ENCODE measurements at regions not wholly inside any gene's neighbourhood (a gene's known extent, or its start where the extent isn't known, plus 50 kb on each side); places are given as distances from the start of the nearest gene placed in this dataset.

DNA sequence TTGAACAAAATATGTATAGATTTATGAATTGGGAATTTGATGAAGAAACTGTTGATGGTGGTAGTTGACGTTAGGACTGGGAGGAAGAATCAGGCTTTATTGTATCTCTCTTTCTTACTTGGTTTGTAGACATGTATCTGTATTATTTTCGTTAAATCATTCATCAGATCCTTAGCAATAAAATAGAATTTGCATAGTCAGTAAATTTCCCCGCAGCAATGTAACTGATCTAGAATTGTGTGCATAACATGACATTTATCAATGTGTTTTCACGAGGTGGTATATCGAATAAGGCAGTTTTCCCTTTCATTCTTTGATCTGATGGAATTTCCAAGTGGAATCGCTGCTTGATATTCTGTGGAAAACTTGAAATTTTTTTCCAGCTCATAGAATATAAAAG, 308.8 kb downstream of the SPRY1 start:
- Histone ChIP-seq H3F3A (ENCODE audit: control insufficient read depth, insufficient read depth) (no peaks in the 10 kb centered on the region), H3K27ac (ENCODE audit: low read depth, low read length) (no peak overlapping the region), H3K9me3 (ENCODE audit: control insufficient read depth, insufficient read depth, low read length) (no peaks in the 10 kb centered on the region), H3K9me2 (replicated peaks; ENCODE audit: control insufficient read depth, low read length) (no peaks in the 10 kb centered on the region), H3K79me2 (ENCODE audit: control insufficient read depth, low read length) (no peaks in the 10 kb centered on the region), H4K20me1 (ENCODE audit: control insufficient read depth, insufficient read depth, low read depth, low read length) (no peaks in the 10 kb centered on the region), H3K4me3 (ENCODE audit: low read length) (no peak overlapping the region), H3K4me1 (ENCODE audit: control insufficient read depth, low read length) (no peaks in the 10 kb centered on the region), H3K36me3 (ENCODE audit: control insufficient read depth, low read length) (no peaks in the 10 kb centered on the region), H3K27me3 (ENCODE audit: control insufficient read depth, low read length) (no peaks in the 10 kb centered on the region), H3K4me2 (ENCODE audit: low read length) (no peak overlapping the region)
- no peak for TF ChIP-seq EZH2phosphoT487 (IDR thresholded peaks at IDR 0.05; ENCODE audit: borderline replicate concordance, low read length)
- TF ChIP-seq, protein P1, sequence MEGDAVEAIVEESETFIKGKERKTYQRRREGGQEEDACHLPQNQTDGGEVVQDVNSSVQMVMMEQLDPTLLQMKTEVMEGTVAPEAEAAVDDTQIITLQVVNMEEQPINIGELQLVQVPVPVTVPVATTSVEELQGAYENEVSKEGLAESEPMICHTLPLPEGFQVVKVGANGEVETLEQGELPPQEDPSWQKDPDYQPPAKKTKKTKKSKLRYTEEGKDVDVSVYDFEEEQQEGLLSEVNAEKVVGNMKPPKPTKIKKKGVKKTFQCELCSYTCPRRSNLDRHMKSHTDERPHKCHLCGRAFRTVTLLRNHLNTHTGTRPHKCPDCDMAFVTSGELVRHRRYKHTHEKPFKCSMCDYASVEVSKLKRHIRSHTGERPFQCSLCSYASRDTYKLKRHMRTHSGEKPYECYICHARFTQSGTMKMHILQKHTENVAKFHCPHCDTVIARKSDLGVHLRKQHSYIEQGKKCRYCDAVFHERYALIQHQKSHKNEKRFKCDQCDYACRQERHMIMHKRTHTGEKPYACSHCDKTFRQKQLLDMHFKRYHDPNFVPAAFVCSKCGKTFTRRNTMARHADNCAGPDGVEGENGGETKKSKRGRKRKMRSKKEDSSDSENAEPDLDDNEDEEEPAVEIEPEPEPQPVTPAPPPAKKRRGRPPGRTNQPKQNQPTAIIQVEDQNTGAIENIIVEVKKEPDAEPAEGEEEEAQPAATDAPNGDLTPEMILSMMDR (IDR thresholded peaks at IDR 0.05; ENCODE audit: low read depth, low read length, poor library complexity, severe bottlenecking), result no peak

DNA sequence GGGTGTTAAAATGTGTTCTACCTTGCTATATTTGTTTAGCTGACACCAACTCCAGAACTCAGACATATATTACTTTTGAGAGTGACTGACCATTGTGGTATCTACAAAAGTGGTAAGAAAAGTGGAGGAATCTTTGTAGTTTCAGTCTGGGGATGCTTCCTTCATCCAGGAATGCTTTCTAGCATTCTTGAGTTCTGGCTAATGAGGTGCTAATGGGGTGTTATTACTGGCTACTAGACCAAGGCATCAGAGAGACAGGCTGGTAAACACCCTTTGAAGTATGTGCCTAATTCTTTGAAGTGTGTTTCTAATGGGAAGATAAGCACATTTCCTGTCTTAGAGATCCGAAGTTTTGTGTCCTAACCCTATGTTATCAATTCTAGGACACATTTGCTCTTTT, 310.4 kb downstream of the SPRY1 start:
- no peak for TF ChIP-seq EZH2phosphoT487 (IDR thresholded peaks at IDR 0.05; ENCODE audit: borderline replicate concordance, low read length)
- TF ChIP-seq, protein P1 (IDR thresholded peaks at IDR 0.05; ENCODE audit: low read depth, low read length, poor library complexity, severe bottlenecking), result no peak
- H3K79me2 ChIP-seq (ENCODE audit: control insufficient read depth, low read length), result no peaks in the 10 kb centered on the region
- H4K20me1 ChIP-seq (ENCODE audit: control insufficient read depth, insufficient read depth, low read depth, low read length), result no peaks in the 10 kb centered on the region
- H3K4me3 ChIP-seq (ENCODE audit: low read length), result no peak overlapping the region
- no peaks in the 10 kb centered on the region for H3K9me3 ChIP-seq (ENCODE audit: control insufficient read depth, insufficient read depth, low read length)
- no peaks in the 10 kb centered on the region for H3K4me1 ChIP-seq (ENCODE audit: control insufficient read depth, low read length)
- no peaks in the 10 kb centered on the region for H3F3A ChIP-seq (ENCODE audit: control insufficient read depth, insufficient read depth)
- H3K9me2 ChIP-seq (replicated peaks; ENCODE audit: control insufficient read depth, low read length), result no peaks in the 10 kb centered on the region
- H3K36me3 ChIP-seq (ENCODE audit: control insufficient read depth, low read length), result no peaks in the 10 kb centered on the region
- no peak overlapping the region for H3K4me2 ChIP-seq (ENCODE audit: low read length)
- no peaks in the 10 kb centered on the region for H3K27me3 ChIP-seq (ENCODE audit: control insufficient read depth, low read length)
- no peak overlapping the region for H3K27ac ChIP-seq (ENCODE audit: low read depth, low read length)

DNA sequence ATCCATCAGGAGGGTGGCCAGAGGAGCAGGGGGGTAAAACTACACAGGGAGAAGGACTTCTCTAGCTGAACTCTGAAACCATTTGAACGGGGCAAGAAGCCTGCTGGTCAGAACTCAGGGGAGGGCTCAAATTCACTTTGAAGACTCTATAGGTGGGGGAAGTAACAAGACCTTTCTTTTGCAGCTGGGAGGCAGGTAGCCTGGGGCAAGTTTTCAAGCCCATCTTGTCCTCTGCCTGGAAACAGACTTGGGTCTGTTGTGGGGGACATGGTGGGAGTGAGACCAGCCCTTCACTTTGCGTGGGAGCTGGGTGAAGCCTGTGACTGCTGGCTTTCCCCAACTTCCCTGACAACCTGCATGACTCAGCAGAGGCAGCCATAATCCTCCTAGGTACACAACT, 312.3 kb downstream of the SPRY1 start:
- no peaks in the 10 kb centered on the region for H3K9me3 ChIP-seq (ENCODE audit: control insufficient read depth, insufficient read depth, low read length)
- H3K4me1 ChIP-seq (ENCODE audit: control insufficient read depth, low read length), result no peaks in the 10 kb centered on the region
- H3K79me2 ChIP-seq (ENCODE audit: control insufficient read depth, low read length), result no peaks in the 10 kb centered on the region
- no peak overlapping the region for H3K4me2 ChIP-seq (ENCODE audit: low read length)
- H3K27me3 ChIP-seq (ENCODE audit: control insufficient read depth, low read length), result no peaks in the 10 kb centered on the region
- H3K27ac ChIP-seq (ENCODE audit: low read depth, low read length), result no peak overlapping the region
- no peaks in the 10 kb centered on the region for H3K36me3 ChIP-seq (ENCODE audit: control insufficient read depth, low read length)
- H3K9me2 ChIP-seq (replicated peaks; ENCODE audit: control insufficient read depth, low read length), result no peaks in the 10 kb centered on the region
- TF ChIP-seq, protein P1 (IDR thresholded peaks at IDR 0.05; ENCODE audit: low read depth, low read length, poor library complexity, severe bottlenecking), result no peak
- no peak for TF ChIP-seq EZH2phosphoT487 (IDR thresholded peaks at IDR 0.05; ENCODE audit: borderline replicate concordance, low read length)
- no peaks in the 10 kb centered on the region for H3F3A ChIP-seq (ENCODE audit: control insufficient read depth, insufficient read depth)
- no peak overlapping the region for H3K4me3 ChIP-seq (ENCODE audit: low read length)
- H4K20me1 ChIP-seq (ENCODE audit: control insufficient read depth, insufficient read depth, low read depth, low read length), result no peaks in the 10 kb centered on the region

DNA sequence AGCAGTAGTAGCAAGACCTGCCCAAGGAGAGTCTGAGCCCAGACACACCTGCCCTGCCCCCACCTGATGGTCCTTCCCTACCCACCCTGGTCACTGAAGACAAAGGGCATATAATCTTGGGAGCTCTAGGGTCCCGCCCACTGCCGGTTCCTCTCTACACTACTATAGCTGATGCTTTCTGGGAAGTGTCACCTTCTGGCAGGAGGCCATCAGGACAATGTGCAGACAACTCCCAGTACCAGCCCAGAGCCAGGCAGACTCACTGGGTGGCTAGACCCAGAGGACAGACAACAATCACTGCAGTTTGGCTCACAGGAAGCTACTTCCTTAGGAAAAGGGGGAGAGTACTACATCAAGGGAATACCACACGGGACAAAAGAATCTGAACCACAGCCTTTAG, 312.7 kb downstream of the SPRY1 start:
- no peaks in the 10 kb centered on the region for H3F3A ChIP-seq (ENCODE audit: control insufficient read depth, insufficient read depth)
- no peak overlapping the region for H3K27ac ChIP-seq (ENCODE audit: low read depth, low read length)
- H3K36me3 ChIP-seq (ENCODE audit: control insufficient read depth, low read length), result no peaks in the 10 kb centered on the region
- no peak overlapping the region for H3K4me3 ChIP-seq (ENCODE audit: low read length)
- H3K79me2 ChIP-seq (ENCODE audit: control insufficient read depth, low read length), result no peaks in the 10 kb centered on the region
- TF ChIP-seq, protein P1 (IDR thresholded peaks at IDR 0.05; ENCODE audit: low read depth, low read length, poor library complexity, severe bottlenecking), result no peak
- no peak for TF ChIP-seq EZH2phosphoT487 (IDR thresholded peaks at IDR 0.05; ENCODE audit: borderline replicate concordance, low read length)
- no peaks in the 10 kb centered on the region for H3K4me1 ChIP-seq (ENCODE audit: control insufficient read depth, low read length)
- no peaks in the 10 kb centered on the region for H3K27me3 ChIP-seq (ENCODE audit: control insufficient read depth, low read length)
- H3K9me3 ChIP-seq (ENCODE audit: control insufficient read depth, insufficient read depth, low read length), result no peaks in the 10 kb centered on the region
- H3K4me2 ChIP-seq (ENCODE audit: low read length), result no peak overlapping the region
- no peaks in the 10 kb centered on the region for H3K9me2 ChIP-seq (replicated peaks; ENCODE audit: control insufficient read depth, low read length)
- no peaks in the 10 kb centered on the region for H4K20me1 ChIP-seq (ENCODE audit: control insufficient read depth, insufficient read depth, low read depth, low read length)

All from DOHH2 (cell line).